Sigmoid colon (tissue), 3 donors: ENCODE measurements at regions not wholly inside any gene's neighbourhood (a gene's known extent, or its start where the extent isn't known, plus 50 kb on each side); places are given as distances from the start of the nearest gene placed in this dataset.

ENCODE experiments used
- POLR2A ChIP-seq, 2 donors: fragments of 450-650 bp; IDR thresholded peaks; one replicate each; pipeline ENCODE4 v1.6.1; 2016; ENCODE audit warnings: antibody characterized with exemption in 2 of 2, mild to moderate bottlenecking in 2 of 2, moderate library complexity in 2 of 2
- TF ChIP-seq, protein P1 (sequence below), 4 experiments: fragments of 450-650 bp in 3 of 4; fragments of 200-600 bp in 1 of 4; IDR thresholded peaks; one replicate each; pipeline ENCODE4 v1.5.1; 2016 to 2019; ENCODE audit warnings: antibody characterized with exemption in 4 of 4, mild to moderate bottlenecking in 3 of 4, moderate library complexity in 2 of 4

DNA sequence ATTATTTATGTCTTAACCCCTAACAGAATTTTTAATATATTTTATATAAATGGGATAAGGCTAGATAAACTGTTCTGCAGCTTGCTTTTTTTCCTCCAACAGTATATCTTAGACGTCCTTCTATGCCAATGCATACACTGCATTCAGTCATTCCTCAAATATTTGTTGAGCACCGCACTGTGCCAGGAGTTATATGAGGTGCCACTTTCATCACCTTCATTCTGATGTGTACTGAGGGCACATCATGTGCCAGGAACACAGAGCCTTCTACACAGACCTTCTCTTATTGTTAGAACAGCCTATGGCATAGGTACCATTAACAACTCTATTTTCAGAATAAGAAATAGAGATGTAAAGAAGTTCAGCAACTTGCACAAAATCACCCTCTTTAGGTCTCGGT is 570.1 kb downstream of the CDK5RAP2 start:
- TF ChIP-seq, protein P1, sequence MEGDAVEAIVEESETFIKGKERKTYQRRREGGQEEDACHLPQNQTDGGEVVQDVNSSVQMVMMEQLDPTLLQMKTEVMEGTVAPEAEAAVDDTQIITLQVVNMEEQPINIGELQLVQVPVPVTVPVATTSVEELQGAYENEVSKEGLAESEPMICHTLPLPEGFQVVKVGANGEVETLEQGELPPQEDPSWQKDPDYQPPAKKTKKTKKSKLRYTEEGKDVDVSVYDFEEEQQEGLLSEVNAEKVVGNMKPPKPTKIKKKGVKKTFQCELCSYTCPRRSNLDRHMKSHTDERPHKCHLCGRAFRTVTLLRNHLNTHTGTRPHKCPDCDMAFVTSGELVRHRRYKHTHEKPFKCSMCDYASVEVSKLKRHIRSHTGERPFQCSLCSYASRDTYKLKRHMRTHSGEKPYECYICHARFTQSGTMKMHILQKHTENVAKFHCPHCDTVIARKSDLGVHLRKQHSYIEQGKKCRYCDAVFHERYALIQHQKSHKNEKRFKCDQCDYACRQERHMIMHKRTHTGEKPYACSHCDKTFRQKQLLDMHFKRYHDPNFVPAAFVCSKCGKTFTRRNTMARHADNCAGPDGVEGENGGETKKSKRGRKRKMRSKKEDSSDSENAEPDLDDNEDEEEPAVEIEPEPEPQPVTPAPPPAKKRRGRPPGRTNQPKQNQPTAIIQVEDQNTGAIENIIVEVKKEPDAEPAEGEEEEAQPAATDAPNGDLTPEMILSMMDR (IDR thresholded peaks at IDR 0.05): no peak
- no peak for TF ChIP-seq POLR2A (IDR thresholded peaks at IDR 0.05)
